ENCODE measurements at regions not wholly inside any gene's neighbourhood (a gene's known extent, or its start where the extent isn't known, plus 50 kb on each side); places are given as distances from the start of the nearest gene placed in this dataset.

DNA sequence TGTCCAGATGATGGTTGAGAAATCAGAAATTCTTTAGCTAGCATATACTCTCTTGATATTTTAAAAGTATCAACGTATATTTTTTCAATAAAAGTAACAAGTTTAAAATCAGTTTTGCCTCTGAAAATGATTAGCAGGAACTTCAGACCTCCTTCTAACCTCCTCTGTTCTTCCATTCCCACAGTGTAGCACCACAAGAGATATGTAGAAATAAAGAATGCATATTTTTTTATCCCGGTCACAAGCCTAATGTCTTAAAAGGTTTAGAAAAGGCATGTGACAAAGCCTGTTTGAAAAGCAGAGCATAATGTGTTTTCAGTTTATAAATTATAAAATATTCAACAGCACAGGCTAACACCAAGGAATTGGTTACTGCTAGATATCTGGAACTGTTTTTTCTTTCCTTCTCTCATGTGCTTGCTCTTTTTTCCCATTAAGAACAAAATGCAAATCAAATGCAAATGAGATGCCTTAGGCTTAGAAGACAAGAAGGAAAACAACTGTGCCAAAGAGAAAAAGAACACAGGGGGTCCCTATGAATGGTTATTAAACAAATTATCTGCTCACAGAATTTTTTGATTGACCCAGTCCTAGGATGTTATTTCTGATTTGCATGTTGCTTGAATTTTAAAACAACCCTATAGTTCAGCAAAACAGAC lies 351.7 kb upstream of the FAM241A start:
- DNase-seq (ENCODE audit: low spot score) = no peak

DNA sequence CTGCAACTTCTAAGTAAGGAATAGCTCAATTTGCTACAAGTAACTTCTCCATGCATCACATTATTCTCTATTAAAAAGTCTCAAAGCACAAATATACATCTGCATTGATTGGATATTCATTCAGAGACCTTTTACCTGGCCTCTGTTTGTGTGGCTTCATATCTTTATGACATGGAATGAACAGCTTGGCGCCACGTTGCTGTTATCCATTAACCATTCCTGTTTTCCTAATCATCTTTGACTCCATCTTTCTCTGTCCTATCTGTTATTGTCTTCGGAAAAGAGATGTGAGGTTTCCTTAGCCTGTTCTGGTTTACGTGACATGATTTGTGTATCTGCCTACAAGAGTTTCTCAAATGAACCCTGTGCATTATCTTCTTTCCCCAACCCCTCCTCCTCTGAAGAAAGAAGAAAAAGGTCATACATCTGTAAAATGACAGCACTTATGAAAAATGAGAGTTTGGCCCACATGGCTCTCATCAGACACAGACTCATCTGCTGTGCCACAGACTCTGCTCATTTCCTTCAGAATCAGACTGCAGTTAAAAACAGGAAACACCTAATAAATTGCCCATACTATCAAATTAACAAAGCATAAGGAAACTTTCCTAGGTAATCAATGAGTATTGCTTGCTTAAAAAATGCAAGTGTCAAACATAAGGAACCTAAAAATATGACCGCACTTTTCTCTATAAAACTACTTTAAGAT lies 347.6 kb upstream of the FAM241A start:
- no peak for DNase-seq (ENCODE audit: low spot score)

DNA sequence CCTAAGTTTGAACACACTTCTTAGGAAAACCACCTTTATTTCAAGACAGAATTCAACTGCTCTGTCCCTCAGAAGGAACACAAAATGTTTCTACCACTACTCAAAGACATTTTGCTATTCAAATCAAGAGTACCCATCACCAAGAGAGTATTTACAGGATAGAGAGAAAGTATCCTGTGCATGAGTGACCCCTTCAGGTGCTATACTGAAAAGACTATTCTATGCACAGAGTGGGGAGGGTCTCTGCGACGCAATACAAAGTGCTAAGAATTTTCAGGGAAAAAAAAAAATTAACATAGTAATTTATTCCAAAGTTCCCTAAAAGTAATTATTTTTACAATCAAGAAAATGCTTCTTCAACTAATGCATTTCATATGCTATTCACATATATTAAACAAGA lies 346.4 kb upstream of the FAM241A start:
- DNase-seq (ENCODE audit: low spot score) = no peak

GRCh38 chr4:111800551-111800950 lies 344.7 kb upstream of the FAM241A start:
- no peak for DNase-seq (ENCODE audit: low spot score)

DNA sequence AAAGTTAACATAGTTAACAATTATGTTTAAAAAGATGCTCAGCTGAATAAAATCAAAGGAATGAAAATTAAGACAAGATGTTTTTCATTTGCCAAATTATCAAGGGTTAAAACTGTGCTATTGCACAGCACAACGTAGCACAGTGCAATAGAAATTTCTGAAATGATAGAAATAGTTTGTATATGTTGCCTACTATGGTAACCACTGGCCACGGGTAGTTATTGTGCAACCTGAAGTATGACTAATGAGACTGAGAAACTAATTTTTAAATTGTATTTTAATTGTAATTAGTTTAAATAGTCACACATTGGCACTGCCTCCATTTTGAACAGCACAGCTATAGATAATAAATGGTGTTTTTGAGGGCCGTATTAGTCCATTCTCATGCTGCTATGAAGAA lies 343.1 kb upstream of the FAM241A start:
- no peak for DNase-seq (ENCODE audit: low spot score)

DNA sequence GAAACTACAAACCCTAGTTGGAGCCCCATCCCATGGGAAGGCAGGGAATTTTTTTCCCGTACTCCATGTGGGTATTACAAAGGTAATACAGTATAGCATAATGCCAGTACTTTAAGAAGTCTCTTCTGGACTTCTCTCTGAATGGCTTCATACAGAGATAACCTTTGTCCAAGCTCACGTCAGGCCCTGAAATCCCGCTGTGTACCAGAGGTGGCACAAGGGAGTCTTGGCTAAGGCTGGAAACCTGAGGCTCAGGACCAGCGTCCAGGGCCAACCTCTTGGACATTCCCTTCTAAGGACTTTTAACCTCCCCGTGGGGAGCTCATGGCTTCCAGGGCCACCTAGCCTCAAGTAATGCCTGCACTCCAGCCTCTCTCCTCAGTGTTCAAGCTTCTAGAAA lies 338.9 kb upstream of the FAM241A start:
- no peak for DNase-seq (ENCODE audit: low spot score)

DNA sequence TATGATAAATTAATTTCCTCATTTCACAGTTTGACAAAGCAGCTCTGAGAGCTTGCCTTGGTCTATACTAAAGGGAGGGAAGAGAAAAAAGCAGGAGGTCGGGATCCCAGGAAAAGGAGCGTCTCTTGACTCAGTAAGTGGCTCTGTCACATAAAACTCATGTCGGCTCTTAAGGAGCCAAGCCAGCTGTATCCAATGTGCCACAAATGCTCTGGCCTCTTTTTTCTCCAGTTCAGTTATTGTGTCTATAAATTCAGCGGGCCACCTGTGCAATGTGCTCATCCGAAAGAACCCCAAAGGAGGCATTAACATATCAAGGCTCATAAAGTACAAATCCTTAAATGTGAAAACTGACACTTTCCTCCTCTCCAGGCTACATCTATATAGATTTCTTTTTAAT lies 337.7 kb upstream of the FAM241A start:
- DNase-seq (ENCODE audit: low spot score) = no peak

- no peak for DNase-seq (ENCODE audit: low spot score)
Observed at GRCh38 chr4:111808174-111808573, 337.1 kb upstream of the FAM241A start.

DNA sequence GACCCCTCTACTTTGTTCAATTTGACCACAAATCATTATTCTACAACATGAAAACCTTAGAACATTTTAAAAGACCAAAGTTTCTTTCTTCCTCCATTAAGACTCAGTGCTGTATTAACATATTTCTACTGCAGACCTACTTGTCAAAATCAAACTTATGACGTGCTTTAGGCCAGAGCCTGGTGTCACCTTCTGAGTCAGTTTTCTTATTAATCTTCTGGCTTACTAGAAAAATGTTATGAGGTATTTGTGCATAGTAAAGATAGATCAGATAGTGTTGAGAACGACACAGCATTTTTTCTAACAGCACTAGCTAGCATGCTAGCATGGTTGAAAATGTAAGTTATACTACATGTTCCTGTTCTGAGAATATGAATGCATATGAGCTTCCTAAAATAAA lies 333.6 kb upstream of the FAM241A start:
- no peak for DNase-seq (ENCODE audit: low spot score)

GRCh38 chr4:111812114-111812513 lies 333.1 kb upstream of the FAM241A start:
- no peak for DNase-seq (ENCODE audit: low spot score)

- DNase-seq (ENCODE audit: low spot score) = no peak
Observed at GRCh38 chr4:111812760-111813159, 332.5 kb upstream of the FAM241A start.

- no peak for DNase-seq (ENCODE audit: low spot score)
Observed at GRCh38 chr4:111813555-111814140, 331.6 kb upstream of the FAM241A start.

GRCh38 chr4:111814961-111815360 lies 330.3 kb upstream of the FAM241A start:
- no peak for DNase-seq (ENCODE audit: low spot score)

DNA sequence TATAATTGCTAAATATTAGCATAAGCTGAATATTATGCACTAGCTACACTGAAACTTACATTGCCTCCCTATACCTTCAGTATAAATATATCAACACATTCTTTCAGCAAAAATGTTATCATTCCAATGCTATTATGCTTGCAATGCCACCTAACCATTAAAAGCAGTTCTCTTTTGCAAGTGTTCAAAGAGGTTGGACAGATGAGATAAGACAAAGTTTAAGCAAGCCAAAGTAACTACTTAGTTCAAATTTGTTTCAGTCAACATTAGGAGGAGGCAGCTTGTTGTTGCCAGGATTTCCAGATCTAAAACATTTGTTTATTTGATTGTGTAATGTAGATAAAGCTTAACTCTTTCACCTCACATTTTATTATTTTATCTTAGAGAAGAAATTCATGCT lies 323.9 kb upstream of the FAM241A start:
- no peak for DNase-seq (ENCODE audit: low spot score)

DNA sequence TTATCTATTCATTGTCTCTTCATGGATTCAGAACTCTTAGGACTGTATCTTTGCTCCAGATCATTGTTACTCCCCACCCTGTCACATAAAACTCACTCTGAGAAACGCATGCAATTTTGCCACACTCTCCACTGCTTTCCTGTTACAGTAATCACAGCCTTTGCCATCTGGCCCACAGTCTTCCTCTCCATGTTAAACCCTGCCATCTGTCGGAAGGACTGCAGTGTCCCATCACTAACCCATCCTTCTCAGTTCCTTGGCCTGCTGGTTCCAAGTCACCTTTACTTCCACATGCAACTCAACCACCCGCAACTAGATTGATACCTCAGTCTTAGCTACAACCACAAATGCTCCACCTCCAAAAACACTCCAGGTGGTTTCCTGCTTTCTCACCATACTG lies 308.7 kb upstream of the FAM241A start:
- no peak for DNase-seq (ENCODE audit: low spot score)

GRCh38 chr4:111837761-111838160 lies 307.5 kb upstream of the FAM241A start:
- no peak for DNase-seq (ENCODE audit: low spot score)

- DNase-seq (ENCODE audit: low spot score) = no peak
Observed at GRCh38 chr4:111838406-111838930, 306.8 kb upstream of the FAM241A start.

DNA sequence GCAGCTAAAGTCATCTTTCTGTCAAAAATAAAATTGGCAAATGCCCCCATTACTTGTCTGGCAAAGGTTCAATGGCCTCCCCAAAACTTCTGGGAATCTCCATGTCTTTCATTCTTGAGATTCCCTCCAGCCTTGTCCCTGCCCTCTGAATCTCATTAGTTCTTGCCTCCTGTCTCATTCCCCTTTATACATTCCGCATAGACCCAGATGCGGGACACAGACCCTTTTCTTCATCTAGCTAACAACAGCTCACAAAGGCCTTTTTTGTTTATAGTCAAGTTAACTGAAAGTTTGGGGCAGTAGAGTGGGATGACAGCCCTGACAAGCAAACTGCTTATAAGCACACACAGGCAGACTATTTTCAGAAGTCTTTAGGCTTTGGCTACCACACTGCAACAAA lies 306.1 kb upstream of the FAM241A start:
- no peak for DNase-seq (ENCODE audit: low spot score)

GRCh38 chr4:111842336-111842735 lies 302.9 kb upstream of the FAM241A start:
- DNase-seq (ENCODE audit: low spot score) = no peak

GRCh38 chr4:111847296-111848008 lies 297.8 kb upstream of the FAM241A start:
- no peak for DNase-seq (ENCODE audit: low spot score)

- no peak for DNase-seq (ENCODE audit: low spot score)
Observed at GRCh38 chr4:111849746-111850284, 295.4 kb upstream of the FAM241A start.

GRCh38 chr4:111854494-111855087 lies 290.7 kb upstream of the FAM241A start:
- DNase-seq (ENCODE audit: low spot score) = peak; percentile 10
